Medulla oblongata (tissue), 1 donor: ENCODE measurements at regions not wholly inside any gene's neighbourhood (a gene's known extent, or its start where the extent isn't known, plus 50 kb on each side); places are given as distances from the start of the nearest gene placed in this dataset.

Experiments used
- DNase-seq: peaks from one replicate; pipeline ENCODE4 v3.0.0-alpha.2; 2015; ENCODE audit errors: extremely low spot score

- no peak for DNase-seq
Observed at GRCh38 chr6:74956559-74957428, 249.1 kb downstream of the COL12A1 start.

GRCh38 chr6:74953708-74954107 is 252.1 kb downstream of the COL12A1 start:
- no peak for DNase-seq

- no peak for DNase-seq
Observed at GRCh38 chr6:74946961-74947360, 258.9 kb downstream of the COL12A1 start.

- DNase-seq, result no peak
Observed at GRCh38 chr6:74942130-74942529, 263.7 kb downstream of the COL12A1 start.

GRCh38 chr6:74941424-74941823 is 264.4 kb downstream of the COL12A1 start:
- DNase-seq, result no peak

GRCh38 chr6:74939721-74940620 is 265.9 kb downstream of the COL12A1 start:
- no peak for DNase-seq

GRCh38 chr6:74939151-74939708 is 266.6 kb downstream of the COL12A1 start:
- DNase-seq, result no peak

GRCh38 chr6:74937936-74938335 is 267.9 kb downstream of the COL12A1 start:
- no peak for DNase-seq

- DNase-seq, result no peak
Observed at GRCh38 chr6:74936886-74937285, 269.0 kb downstream of the COL12A1 start.

- DNase-seq, result no peak
Observed at GRCh38 chr6:74932232-74932888, 273.5 kb downstream of the COL12A1 start.

- DNase-seq, result no peak
Observed at GRCh38 chr6:74931558-74931957, 274.3 kb downstream of the COL12A1 start.

GRCh38 chr6:74928203-74928602 is 277.6 kb downstream of the COL12A1 start:
- DNase-seq, result no peak

GRCh38 chr6:74927299-74927698 is 278.6 kb downstream of the COL12A1 start:
- DNase-seq, result no peak

- no peak for DNase-seq
Observed at GRCh38 chr6:74925683-74926082, 280.2 kb downstream of the COL12A1 start.

- no peak for DNase-seq
Observed at GRCh38 chr6:74914888-74915287, 291.0 kb downstream of the COL12A1 start.

GRCh38 chr6:74912234-74912633 is 293.6 kb downstream of the COL12A1 start:
- DNase-seq, result no peak

GRCh38 chr6:74902846-74903245 is 303.0 kb downstream of the COL12A1 start:
- no peak for DNase-seq

GRCh38 chr6:74902089-74902488 is 303.8 kb downstream of the COL12A1 start:
- DNase-seq, result no peak

GRCh38 chr6:74901576-74901975 is 304.3 kb downstream of the COL12A1 start:
- DNase-seq, result no peak

- no peak for DNase-seq
Observed at GRCh38 chr6:74899416-74899815, 306.4 kb downstream of the COL12A1 start.

GRCh38 chr6:74892091-74892490 is 313.8 kb downstream of the COL12A1 start:
- DNase-seq, result no peak

GRCh38 chr6:74891349-74891831 is 314.5 kb downstream of the COL12A1 start:
- no peak for DNase-seq
